HepG2 (cell line): ENCODE measurements at regions not wholly inside any gene's neighbourhood (a gene's known extent, or its start where the extent isn't known, plus 50 kb on each side); places are given as distances from the start of the nearest gene placed in this dataset.

ENCODE experiments used
- ATAC-seq: fragments of 200-7000 bp; cut with Tn5 transposase; 3 replicates; pipeline ENCODE4 v1.9.1; 2020; ENCODE audit warnings: mild to moderate bottlenecking, moderate library complexity
- BruUV-seq: library from RNA; stranded (reverse); fragments of 400-500 nt; replicated peaks from 2 replicates; lab custom pipeline; 2021; lab: Mats Ljungman, UMichigan
- CTCF ChIA-PET: fragments of 300-600 bp; formaldehyde crosslinking; extraction: SDS; loops from one replicate; lab custom pipeline; 2021; ENCODE audit warnings: low total read pairs, inconsistent platforms, low intra/inter-chr PET ratio; lab: Yijun Ruan, JAX
- POLR2A ChIA-PET: fragments of 350-600 bp; sonication (Branson Sonifier 250); formaldehyde crosslinking; loops from one replicate; lab custom pipeline; 2020; ENCODE audit warnings: antibody characterized with exemption, inconsistent platforms; lab: Yijun Ruan, JAX
- DNase-seq: peaks from one replicate; pipeline ENCODE4 v3.0.0-alpha.2; 2015; ENCODE audit warnings: low spot score
- FAIRE-seq: peaks from 3 replicates; lab custom pipeline; 2011; peaks lifted over from hg19 to GRCh38; lab: Jason Lieb, UNC
- H2AFZ ChIP-seq: one replicate; pipeline ENCODE4 v1.6.1; 2011; ENCODE audit warnings: low read length, inconsistent platforms
- H3K27ac ChIP-seq: fragments of 300-600 bp; 3 replicates; pipeline ENCODE4 v1.8.0; 2011; ENCODE audit warnings: mixed run types, mild to moderate bottlenecking, mixed read lengths, low read length, inconsistent platforms; ENCODE audit not compliant: insufficient read depth; ENCODE audit errors: extremely low read length
- H3K27me3 ChIP-seq, 2 experiments: fragments of 200-600 bp in 1 of 2; 2 replicates in 1 of 2; 3 replicates in 1 of 2; pipeline versions ENCODE4 v1.6.0 to v1.8.0; 2011; ENCODE audit warnings: low read length in 2 of 2, mild to moderate bottlenecking in 2 of 2, moderate library complexity in 2 of 2, inconsistent platforms in 1 of 2; ENCODE audit not compliant: insufficient read depth in 2 of 2, control insufficient read depth in 1 of 2
- H3K36me3 ChIP-seq, 2 experiments: fragments of 200-600 bp in 1 of 2; replicated peaks in 1 of 2; 2 replicates in 1 of 2; 3 replicates in 1 of 2; pipeline versions ENCODE4 v1.5.1 to v1.8.0; 2011; ENCODE audit warnings: low read length in 2 of 2, inconsistent platforms in 1 of 2; ENCODE audit not compliant: insufficient read depth in 2 of 2, control insufficient read depth in 1 of 2
- H3K4me1 ChIP-seq: 2 replicates; pipeline ENCODE4 v1.5.1; 2012; ENCODE audit warnings: low read length, inconsistent platforms; ENCODE audit not compliant: insufficient read depth
- H3K4me2 ChIP-seq: 2 replicates; pipeline ENCODE4 v1.6.0; 2011; ENCODE audit warnings: low read depth, low read length, inconsistent platforms
- H3K4me3 ChIP-seq, 3 experiments: fragments of 200-600 bp in 1 of 3; sonication (generic), shearing (Covaris generic) in 1 of 3; replicated peaks in 1 of 3; 2 replicates each; pipeline ENCODE4 v1.5.1; 2011 to 2016; ENCODE audit warnings: low read length in 3 of 3, inconsistent platforms in 2 of 3, low read depth in 2 of 3, mild to moderate bottlenecking in 2 of 3, control low read depth in 1 of 3, mixed read lengths in 1 of 3; ENCODE audit not compliant: insufficient read depth in 1 of 3
- H3K79me2 ChIP-seq: one replicate; pipeline ENCODE4 v1.6.1; 2011; ENCODE audit warnings: low read length, inconsistent platforms; ENCODE audit not compliant: insufficient read depth
- H3K9ac ChIP-seq: 2 replicates; pipeline ENCODE4 v1.6.0; 2011; ENCODE audit warnings: mild to moderate bottlenecking, low read depth, low read length, inconsistent platforms; ENCODE audit not compliant: insufficient read depth
- H3K9me3 ChIP-seq: 2 replicates; pipeline ENCODE4 v1.5.1; 2012; ENCODE audit warnings: mild to moderate bottlenecking, low read length
- H4K20me1 ChIP-seq: 2 replicates; pipeline ENCODE4 v1.6.0; 2011; ENCODE audit warnings: inconsistent platforms, mild to moderate bottlenecking, low read length, moderate library complexity; ENCODE audit not compliant: insufficient read depth
- AGO1 ChIP-seq: fragments of 200-400 bp; formaldehyde crosslinking; IDR thresholded peaks from 2 replicates; pipeline ENCODE4 v1.6.1; 2017; ENCODE audit warnings: mild to moderate bottlenecking, low read depth, low read length, moderate library complexity; ENCODE audit not compliant: poor library complexity, severe bottlenecking
- ATAD3A ChIP-seq: sonication (generic); formaldehyde crosslinking; IDR thresholded peaks from 2 replicates; pipeline ENCODE4 v1.4.0; 2020; ENCODE audit warnings: missing genetic modification reagents
- EED ChIP-seq: sonication (generic); formaldehyde crosslinking; IDR thresholded peaks from 2 replicates; pipeline ENCODE4 v1.5.0; 2020; ENCODE audit warnings: mild to moderate bottlenecking, missing genetic modification reagents
- FOXK1 ChIP-seq: sonication (generic); formaldehyde crosslinking; IDR thresholded peaks from 2 replicates; pipeline ENCODE4 v1.4.0; 2020; ENCODE audit warnings: low read depth, missing genetic modification reagents, borderline replicate concordance
- IKZF4 ChIP-seq: sonication (generic); formaldehyde crosslinking; IDR thresholded peaks from 2 replicates; pipeline ENCODE4 v1.5.1; 2020; ENCODE audit warnings: borderline replicate concordance, mild to moderate bottlenecking, low read depth, missing genetic modification reagents; ENCODE audit errors: not compliant biosample characterization
- MYC ChIP-seq: sonication (generic); formaldehyde crosslinking; IDR thresholded peaks from 2 replicates; pipeline ENCODE4 v1.9.0; 2021; ENCODE audit warnings: missing genetic modification reagents, borderline replicate concordance
- ZNF556 ChIP-seq: sonication (generic); formaldehyde crosslinking; IDR thresholded peaks from 2 replicates; pipeline ENCODE4 v1.4.0; 2020; ENCODE audit warnings: mild to moderate bottlenecking, missing genetic modification reagents, borderline replicate concordance
- ZNF782 ChIP-seq: sonication (generic); formaldehyde crosslinking; IDR thresholded peaks from 2 replicates; pipeline ENCODE4 v1.4.0; 2020; ENCODE audit warnings: missing genetic modification reagents, mild to moderate bottlenecking, borderline replicate concordance
- WGBS: methylation state at CpG from one replicate; pipeline ENCODE4 v1.1.6; 2017; ENCODE audit warnings: low lambda C conversion rate; 5-methylcytosine and 5-hydroxymethylcytosine counted together
- in situ Hi-C: cut with HindIII; loops from 2 replicates; pipeline ENCODE4 v1.10.0; 2017; ENCODE audit warnings: low pct_unique_long_range_greater_than_20kb; ENCODE audit not compliant: extremely low pct_ligation_motif_present
- intact Hi-C: fragments of 100-400 bp; cut with micrococcal nuclease; formaldehyde crosslinking; loops from one replicate; pipeline ENCODE4 v1.10.0; 2022; ENCODE audit not compliant: unreplicated experiment
- TF ChIP-seq, protein P1 (sequence below): sonication (generic); formaldehyde crosslinking; IDR thresholded peaks from 2 replicates; pipeline ENCODE4 v1.8.1; 2023; ENCODE audit warnings: missing genetic modification reagents, mild to moderate bottlenecking, borderline replicate concordance
- TF ChIP-seq, protein P2 (sequence below): sonication (generic); formaldehyde crosslinking; IDR thresholded peaks from 2 replicates; pipeline ENCODE4 v1.4.0; 2020; ENCODE audit warnings: missing genetic modification reagents, mild to moderate bottlenecking, borderline replicate concordance

DNA sequence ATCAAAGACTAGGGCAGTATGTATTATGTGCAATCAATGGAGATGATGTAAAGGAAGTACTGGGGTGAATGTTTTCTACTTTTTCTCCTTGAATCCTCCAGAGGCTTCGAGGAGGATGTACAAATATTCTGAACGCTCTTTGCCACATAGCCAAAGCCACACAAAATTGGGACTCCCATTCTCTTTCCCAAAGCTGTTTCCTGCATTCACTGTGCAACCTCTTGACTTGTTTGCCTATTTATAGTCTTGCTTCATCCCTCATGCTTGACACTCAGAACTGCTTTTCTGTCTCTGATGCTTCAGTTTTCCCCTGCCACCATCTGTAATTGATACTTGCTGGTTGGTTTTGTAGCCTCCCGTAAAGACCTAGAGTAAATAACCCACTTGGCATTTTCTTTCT, 208.2 kb upstream of the RBMS1 start:
- Histone ChIP-seq H3K4me1 (no peaks in the 10 kb centered on the region), H3K79me2 (no peaks in the 10 kb centered on the region), H3K4me2 (no peak overlapping the region), H3K9ac (no peak overlapping the region), H3K9me3 (no peaks in the 10 kb centered on the region), H3K4me3 (no peak overlapping the region), H3K36me3 (no peaks in the 10 kb centered on the region), H2AFZ (no peak overlapping the region), H4K20me1 (no peaks in the 10 kb centered on the region), H3K27me3 (no peaks in the 10 kb centered on the region), H3K27ac (no peak overlapping the region)
- FAIRE-seq (no peak), DNase-seq (no peak), ATAC-seq (no peak)
- in situ Hi-C loops = no loop called here
- WGBS = 4% methylated on average over 3 of the region's 3 CpGs
- intact Hi-C loops = no loop called here
- ChIA-PET POLR2A (no interaction called here), CTCF (no interaction called here)
- no TSS peak for BruUV-seq
- no peak for TF ChIP-seq IKZF4 (CRISPR knock-in tag)
- no peak for TF ChIP-seq ZNF782 (CRISPR knock-in tag)
- TF ChIP-seq, protein P1, sequence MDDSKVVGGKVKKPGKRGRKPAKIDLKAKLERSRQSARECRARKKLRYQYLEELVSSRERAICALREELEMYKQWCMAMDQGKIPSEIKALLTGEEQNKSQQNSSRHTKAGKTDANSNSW (CRISPR knock-in tag) = no peak
- no peak for TF ChIP-seq EED (CRISPR knock-in tag)
- TF ChIP-seq, protein P2, sequence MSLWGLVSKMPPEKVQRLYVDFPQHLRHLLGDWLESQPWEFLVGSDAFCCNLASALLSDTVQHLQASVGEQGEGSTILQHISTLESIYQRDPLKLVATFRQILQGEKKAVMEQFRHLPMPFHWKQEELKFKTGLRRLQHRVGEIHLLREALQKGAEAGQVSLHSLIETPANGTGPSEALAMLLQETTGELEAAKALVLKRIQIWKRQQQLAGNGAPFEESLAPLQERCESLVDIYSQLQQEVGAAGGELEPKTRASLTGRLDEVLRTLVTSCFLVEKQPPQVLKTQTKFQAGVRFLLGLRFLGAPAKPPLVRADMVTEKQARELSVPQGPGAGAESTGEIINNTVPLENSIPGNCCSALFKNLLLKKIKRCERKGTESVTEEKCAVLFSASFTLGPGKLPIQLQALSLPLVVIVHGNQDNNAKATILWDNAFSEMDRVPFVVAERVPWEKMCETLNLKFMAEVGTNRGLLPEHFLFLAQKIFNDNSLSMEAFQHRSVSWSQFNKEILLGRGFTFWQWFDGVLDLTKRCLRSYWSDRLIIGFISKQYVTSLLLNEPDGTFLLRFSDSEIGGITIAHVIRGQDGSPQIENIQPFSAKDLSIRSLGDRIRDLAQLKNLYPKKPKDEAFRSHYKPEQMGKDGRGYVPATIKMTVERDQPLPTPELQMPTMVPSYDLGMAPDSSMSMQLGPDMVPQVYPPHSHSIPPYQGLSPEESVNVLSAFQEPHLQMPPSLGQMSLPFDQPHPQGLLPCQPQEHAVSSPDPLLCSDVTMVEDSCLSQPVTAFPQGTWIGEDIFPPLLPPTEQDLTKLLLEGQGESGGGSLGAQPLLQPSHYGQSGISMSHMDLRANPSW (CRISPR knock-in tag) = no peak
- TF ChIP-seq ZNF556 = no peak
- TF ChIP-seq AGO1 = no peak
- TF ChIP-seq MYC (CRISPR knock-in tag) = no peak
- TF ChIP-seq FOXK1 = no peak
- TF ChIP-seq ATAD3A (CRISPR knock-in tag) = no peak
